ENCODE measurements at regions not wholly inside any gene's neighbourhood (a gene's known extent, or its start where the extent isn't known, plus 50 kb on each side); places are given as distances from the start of the nearest gene placed in this dataset.

GRCh38 chr1:245055752-245056151, 99.0 kb upstream of the KIF26B start:
- no peak for TF ChIP-seq CTCF (IDR thresholded peaks at IDR 0.05)
- TF ChIP-seq, protein P1, sequence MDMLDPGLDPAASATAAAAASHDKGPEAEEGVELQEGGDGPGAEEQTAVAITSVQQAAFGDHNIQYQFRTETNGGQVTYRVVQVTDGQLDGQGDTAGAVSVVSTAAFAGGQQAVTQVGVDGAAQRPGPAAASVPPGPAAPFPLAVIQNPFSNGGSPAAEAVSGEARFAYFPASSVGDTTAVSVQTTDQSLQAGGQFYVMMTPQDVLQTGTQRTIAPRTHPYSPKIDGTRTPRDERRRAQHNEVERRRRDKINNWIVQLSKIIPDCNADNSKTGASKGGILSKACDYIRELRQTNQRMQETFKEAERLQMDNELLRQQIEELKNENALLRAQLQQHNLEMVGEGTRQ (CRISPR knock-in tag; IDR thresholded peaks at IDR 0.05): no peak
- TF ChIP-seq HMGXB4 (CRISPR knock-in tag; IDR thresholded peaks at IDR 0.05): no peak
- TF ChIP-seq CREB1 (CRISPR knock-in tag; IDR thresholded peaks at IDR 0.05): no peak
